NCI-H226 (cell line): ENCODE measurements at regions not wholly inside any gene's neighbourhood (a gene's known extent, or its start where the extent isn't known, plus 50 kb on each side); places are given as distances from the start of the nearest gene placed in this dataset.
"Not testable (repeated sequence)": the region's sequence is repeated elsewhere in the genome, so short reads cannot be mapped to it uniquely, and the experiment has no call there.

Experiments
- DNase-seq: peaks from one replicate; pipeline ENCODE4 v3.0.0-alpha.2; 2015

DNA sequence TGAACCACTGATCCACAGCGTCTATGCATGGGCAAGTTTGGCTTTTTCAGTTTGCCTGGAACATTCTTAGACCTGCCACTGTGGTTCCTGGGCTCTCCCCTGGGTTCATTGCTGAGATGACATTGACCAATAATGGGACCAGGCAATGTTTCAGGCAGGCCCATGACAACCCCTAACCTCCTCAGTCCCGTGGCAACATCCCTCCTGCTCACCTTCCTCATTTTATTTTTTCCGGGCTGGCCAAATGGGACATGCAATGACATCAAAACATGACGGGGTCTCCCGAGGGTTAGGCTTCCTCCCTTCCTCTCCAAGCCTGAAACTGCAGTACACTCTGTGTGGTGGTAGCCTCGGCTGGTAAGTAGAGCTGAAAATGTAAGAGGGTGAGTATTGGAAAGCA, 234.0 kb upstream of the RREB1 start:
- no peak for DNase-seq

- peak; percentile 84 for DNase-seq
Observed at GRCh38 chr6:6875818-6876470, 231.8 kb upstream of the RREB1 start.

DNA sequence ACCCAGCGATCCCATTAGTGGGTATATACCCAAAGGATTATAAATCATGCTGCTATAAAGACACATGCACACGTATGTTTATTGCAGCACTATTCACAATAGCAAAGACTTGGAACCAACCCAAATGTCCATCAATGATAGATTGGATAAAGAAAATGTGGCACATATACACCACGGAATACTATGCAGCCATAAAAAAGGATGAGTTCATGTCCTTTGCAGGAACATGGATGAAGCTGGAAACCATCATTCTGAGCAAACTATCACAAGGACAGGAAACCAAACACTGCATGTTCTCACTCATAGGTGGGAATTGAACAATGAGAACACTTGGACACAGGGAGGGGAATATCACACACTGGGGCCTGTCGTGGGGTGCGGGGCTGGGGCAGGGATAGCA, 230.0 kb upstream of the RREB1 start:
- not testable (repeated sequence) for DNase-seq

GRCh38 chr6:6878887-6879585, 228.7 kb upstream of the RREB1 start:
- no peak for DNase-seq

DNA sequence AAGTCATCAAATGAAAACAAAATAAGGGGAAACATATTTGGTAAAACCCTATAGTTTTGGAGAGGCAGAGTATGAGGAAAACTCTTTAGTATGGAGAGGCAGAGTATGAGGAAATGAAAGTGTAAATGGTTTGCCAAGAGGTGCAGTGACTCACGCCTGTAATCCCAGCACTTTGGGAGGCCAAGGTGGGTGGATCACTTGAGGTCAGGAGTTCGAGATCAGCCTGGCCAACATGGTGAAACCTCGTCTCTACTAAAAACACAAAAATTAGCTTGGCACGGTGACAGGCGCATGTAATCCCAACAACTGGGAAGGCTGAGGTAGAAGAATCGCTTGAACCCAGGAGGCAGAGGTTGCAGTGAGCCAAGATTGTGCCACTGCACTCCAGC, 228.2 kb upstream of the RREB1 start:
- not testable (repeated sequence) for DNase-seq

DNA sequence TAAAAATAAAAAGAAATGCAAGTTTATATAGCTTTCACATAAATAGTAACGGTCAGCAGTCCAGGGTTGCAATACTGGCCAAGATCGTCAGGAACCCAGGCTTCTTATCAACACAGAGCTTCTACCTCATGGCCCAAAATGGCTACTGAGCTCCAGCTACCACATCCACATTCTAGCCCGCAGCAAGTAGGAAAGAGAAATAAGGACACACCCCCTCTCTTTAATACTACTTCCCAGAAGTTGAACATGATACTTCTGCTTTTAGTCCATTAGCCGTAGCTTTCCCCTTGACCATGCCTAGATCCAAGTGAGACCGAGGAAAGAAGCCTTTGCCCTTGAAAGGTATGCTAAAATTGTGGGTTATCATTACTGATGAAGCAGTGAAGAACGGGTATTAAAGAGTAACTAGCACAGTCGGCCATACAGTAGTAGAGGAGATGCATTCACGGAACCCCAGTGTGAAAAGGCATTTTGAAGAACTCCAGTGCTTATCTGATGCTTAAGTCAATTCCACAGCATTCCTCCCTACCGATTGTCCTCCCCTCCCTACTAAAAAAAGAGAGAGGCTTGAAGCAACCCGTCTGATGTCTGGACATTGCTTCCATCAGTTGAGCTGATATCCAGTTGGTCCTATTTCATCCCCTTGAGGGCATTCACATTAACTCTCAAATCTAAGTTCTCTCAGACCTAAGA, 226.9 kb upstream of the RREB1 start:
- no peak for DNase-seq

DNA sequence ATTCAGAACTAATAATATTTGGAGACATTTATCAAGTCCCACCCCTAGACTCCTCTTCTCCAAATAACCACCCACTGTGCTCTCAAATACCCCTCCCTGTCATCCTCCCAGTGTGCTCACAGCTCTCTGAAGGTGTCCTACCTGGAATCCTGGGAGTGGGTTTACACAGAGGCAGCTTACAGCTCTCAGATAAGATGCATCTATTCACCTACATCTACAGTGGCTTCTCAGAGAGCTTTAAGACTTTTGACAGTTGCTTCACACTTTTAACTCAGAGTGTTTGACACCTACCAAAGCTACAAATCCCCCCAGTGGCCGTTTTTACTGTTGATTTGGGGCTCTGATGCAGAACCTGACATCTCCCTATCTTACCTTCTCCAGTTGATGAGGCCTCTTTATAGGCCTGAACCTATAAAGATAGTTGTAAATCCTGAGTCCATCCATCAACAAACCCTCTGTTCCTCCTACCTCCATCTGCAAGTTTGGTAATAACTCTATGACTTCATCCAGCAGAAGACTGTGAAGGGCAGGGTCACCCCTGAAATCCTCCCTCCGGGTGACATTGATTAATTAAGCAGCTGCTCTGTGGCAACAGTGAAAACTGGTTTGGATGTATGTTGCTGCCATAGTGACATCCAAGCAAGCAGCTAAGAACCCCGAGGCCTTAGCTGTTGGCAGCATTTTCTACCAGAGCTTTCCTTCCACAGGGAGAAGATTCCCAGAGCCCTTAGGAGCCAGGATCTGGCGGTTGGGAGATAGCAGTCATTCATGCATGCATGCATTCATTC, 226.1 kb upstream of the RREB1 start:
- DNase-seq, result peak; percentile 50

DNA sequence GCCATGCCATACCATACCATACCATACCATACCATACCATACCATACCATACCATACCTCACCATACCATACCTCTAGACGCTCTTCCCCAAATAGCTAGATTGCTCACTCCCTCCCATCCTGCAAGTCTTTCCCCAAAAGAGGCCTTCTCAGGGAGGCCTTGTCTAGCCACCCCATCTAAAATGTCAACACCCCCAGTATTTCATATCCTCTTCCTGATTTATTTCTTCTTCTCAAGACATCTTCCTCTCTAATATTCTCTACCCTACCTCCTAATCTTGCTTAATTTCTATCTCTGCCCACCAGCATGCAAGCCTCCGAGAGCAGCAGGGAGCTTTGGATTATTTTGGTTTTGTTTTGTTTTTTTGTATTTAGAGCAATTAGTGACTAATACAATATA, 225.2 kb upstream of the RREB1 start:
- DNase-seq, result no peak

- no peak for DNase-seq
Observed at GRCh38 chr6:6883011-6883410, 224.8 kb upstream of the RREB1 start.

DNA sequence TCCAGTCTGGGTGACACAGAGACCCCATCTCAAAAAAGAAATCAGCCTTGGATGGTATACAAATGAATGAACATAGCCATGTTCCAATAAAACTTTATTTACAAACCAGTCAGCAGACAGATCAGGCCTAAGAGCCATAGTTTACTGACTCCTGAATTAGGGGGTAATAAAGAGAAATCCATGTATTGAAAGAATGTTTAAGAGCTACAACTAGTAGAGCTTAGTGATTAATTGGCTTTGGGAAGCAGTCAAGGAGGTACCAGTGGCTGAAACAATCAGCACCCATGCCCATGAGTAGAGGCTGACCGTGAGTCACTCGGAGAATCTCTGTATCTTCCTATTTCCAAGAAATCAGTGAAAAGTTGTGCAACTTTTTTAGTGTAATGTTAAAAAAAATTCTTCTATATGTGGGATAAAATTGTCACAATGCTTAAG, 223.6 kb upstream of the RREB1 start:
- peak; percentile 11 for DNase-seq

GRCh38 chr6:6884916-6885315, 222.8 kb upstream of the RREB1 start:
- DNase-seq, result no peak

- no peak for DNase-seq
Observed at GRCh38 chr6:6885521-6886170, 222.1 kb upstream of the RREB1 start.

- DNase-seq, result no peak
Observed at GRCh38 chr6:6886171-6886885, 221.4 kb upstream of the RREB1 start.

DNA sequence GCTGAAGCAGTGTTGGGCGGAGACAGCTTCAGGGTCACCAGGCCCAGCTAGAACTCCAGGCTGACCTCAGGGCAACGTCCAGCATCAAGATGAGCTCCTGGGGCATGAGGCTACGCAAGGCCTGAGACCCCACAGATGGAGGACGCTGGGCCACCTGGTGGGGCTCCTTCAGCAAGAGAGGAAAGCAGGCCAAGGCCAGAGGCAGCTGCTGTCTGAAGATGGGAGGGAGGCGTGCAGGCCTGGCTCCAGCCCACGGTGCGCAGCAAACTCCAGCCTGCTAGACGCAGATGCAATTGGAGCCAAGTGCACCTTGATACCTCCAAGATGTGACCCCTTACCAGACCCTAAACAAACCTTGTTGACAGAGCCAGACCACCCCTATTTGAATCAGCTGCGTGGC, 220.9 kb upstream of the RREB1 start:
- DNase-seq, result no peak

- no peak for DNase-seq
Observed at GRCh38 chr6:6889601-6890000, 218.2 kb upstream of the RREB1 start.

DNA sequence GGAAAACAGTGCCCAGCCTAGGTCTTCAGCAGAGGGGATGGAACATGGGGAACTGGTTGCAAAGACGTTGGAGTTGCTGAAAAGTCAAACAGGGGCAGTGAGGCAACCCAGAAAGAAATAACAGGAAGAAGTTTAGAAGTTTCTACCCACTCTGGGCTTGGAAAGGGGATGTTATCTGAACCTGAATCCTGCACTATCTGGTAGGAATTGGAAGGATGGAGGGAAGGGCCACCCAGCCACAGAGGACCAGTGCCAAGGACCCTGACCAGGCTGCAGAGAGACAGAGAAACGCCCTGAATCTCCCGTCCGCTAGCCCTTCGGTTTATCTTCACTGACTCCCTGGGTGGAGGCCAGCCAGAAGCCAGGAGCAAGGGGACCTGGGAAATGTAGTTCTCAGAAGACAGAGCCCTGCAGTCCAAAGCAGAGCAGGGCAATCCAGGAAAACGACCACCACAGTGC, 217.3 kb upstream of the RREB1 start:
- no peak for DNase-seq

- no peak for DNase-seq
Observed at GRCh38 chr6:6891125-6891721, 216.5 kb upstream of the RREB1 start.

GRCh38 chr6:6891949-6892461, 215.8 kb upstream of the RREB1 start:
- DNase-seq, result peak; percentile 21

GRCh38 chr6:6892744-6893583, 214.8 kb upstream of the RREB1 start:
- DNase-seq, result no peak

DNA sequence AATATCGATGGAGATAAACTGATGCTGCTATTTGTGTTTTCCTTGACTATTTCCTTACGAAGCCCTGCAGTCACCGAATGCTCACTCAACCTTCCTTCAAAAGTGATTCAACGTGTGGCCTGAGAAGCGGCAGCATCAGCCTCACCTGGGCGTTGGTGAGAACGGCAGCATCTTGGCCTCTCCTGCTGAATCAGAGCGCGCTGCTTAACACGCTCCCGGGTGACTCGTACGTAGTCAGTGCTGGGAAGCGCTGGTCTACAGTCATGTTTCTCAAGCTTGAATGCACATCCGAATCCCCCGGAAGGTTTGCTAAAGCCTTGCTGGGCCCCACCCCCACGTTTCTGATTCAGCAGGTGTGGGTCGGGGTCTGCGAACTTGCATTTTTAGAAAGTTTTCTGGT, 214.1 kb upstream of the RREB1 start:
- no peak for DNase-seq
